ENCODE measurements at regions not wholly inside any gene's neighbourhood (a gene's known extent, or its start where the extent isn't known, plus 50 kb on each side); places are given as distances from the start of the nearest gene placed in this dataset.
"Not testable (repeated sequence)": the region's sequence is repeated elsewhere in the genome, so short reads cannot be mapped to it uniquely, and the experiment has no call there.

DNA sequence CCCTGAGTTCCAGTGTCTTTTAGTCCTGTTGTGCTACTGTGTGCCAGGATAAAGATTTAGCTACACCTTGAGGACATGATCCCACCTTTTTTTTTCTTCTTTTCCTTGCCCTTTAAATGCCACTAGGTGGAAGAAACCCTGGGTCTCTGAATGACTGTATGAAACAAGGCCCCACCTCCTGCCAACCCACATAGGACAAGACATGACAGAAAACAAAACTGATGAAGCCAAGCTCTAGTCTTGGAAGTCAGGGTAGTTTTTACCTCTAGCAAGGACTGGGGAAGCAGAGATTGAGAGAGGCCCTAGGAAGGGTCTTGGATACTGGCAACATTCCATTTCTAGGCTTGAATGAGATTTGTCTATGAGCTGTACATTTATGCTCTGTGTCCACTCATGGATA, 410.7 kb downstream of the MIAT start:
- TF ChIP-seq POLR2AphosphoS5 (IDR thresholded peaks at IDR 0.05; ENCODE audit: insufficient read depth in 1 of 2, low read depth in 1 of 2) = no peak
- TF ChIP-seq, protein P1, sequence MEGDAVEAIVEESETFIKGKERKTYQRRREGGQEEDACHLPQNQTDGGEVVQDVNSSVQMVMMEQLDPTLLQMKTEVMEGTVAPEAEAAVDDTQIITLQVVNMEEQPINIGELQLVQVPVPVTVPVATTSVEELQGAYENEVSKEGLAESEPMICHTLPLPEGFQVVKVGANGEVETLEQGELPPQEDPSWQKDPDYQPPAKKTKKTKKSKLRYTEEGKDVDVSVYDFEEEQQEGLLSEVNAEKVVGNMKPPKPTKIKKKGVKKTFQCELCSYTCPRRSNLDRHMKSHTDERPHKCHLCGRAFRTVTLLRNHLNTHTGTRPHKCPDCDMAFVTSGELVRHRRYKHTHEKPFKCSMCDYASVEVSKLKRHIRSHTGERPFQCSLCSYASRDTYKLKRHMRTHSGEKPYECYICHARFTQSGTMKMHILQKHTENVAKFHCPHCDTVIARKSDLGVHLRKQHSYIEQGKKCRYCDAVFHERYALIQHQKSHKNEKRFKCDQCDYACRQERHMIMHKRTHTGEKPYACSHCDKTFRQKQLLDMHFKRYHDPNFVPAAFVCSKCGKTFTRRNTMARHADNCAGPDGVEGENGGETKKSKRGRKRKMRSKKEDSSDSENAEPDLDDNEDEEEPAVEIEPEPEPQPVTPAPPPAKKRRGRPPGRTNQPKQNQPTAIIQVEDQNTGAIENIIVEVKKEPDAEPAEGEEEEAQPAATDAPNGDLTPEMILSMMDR (IDR thresholded peaks at IDR 0.05) = no peak
- TF ChIP-seq POLR2A (IDR thresholded peaks at IDR 0.05) = no peak
- no peaks in the 10 kb centered on the region for H3K9me3 ChIP-seq
- no peaks in the 10 kb centered on the region for H3K27me3 ChIP-seq
- intact Hi-C loops (cut with DNase I) = no loop called here
- H3K4me3 ChIP-seq = no peak overlapping the region
- no peaks in the 10 kb centered on the region for H3K36me3 ChIP-seq
- no peaks in the 10 kb centered on the region for H3K4me1 ChIP-seq
- DNase-seq (ENCODE audit: extremely low spot score in 2 of 2) = no peak
- no peak overlapping the region for H3K27ac ChIP-seq

DNA sequence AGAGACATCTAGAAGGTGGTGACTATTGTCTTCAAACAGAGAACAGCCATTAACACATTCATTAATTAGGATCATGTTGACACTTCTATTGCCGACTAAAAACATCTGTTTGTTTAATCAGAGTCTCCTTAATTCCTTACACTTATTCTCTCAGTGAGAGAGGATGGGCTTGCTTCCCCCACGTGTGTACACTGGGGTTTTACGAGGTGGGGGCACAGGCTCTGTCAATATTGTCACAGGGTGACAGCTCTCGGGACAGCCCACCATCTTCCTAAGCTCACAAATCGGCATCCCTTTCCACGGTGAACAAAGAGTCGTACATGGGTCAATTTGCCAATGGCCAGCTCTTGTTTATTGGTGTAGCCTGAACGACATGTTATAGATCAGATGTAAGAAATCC, 413.2 kb downstream of the MIAT start:
- no peaks in the 10 kb centered on the region for H3K36me3 ChIP-seq
- intact Hi-C loops (cut with DNase I) = no loop called here
- TF ChIP-seq POLR2A (IDR thresholded peaks at IDR 0.05) (no peak), POLR2AphosphoS5 (IDR thresholded peaks at IDR 0.05; ENCODE audit: insufficient read depth in 1 of 2, low read depth in 1 of 2) (no peak)
- TF ChIP-seq, protein P1 (IDR thresholded peaks at IDR 0.05) = no peak
- no peaks in the 10 kb centered on the region for H3K4me1 ChIP-seq
- DNase-seq (ENCODE audit: extremely low spot score in 2 of 2) = no peak
- no peaks in the 10 kb centered on the region for H3K9me3 ChIP-seq
- H3K27ac ChIP-seq = no peak overlapping the region
- no peaks in the 10 kb centered on the region for H3K27me3 ChIP-seq
- H3K4me3 ChIP-seq = no peak overlapping the region

GRCh38 chr22:27073601-27074425, 416.4 kb downstream of the MIAT start:
- intact Hi-C loops (cut with DNase I) = no loop called here

GRCh38 chr22:27075028-27075678, 417.8 kb downstream of the MIAT start:
- Histone ChIP-seq H3K4me1 (no peaks in the 10 kb centered on the region), H3K27me3 (no peaks in the 10 kb centered on the region), H3K4me3 (no peak overlapping the region), H3K27ac (no peak overlapping the region), H3K9me3 (no peaks in the 10 kb centered on the region), H3K36me3 (no peaks in the 10 kb centered on the region)
- no peak for DNase-seq (ENCODE audit: extremely low spot score in 2 of 2)
- TF ChIP-seq POLR2A (IDR thresholded peaks at IDR 0.05) (no peak), POLR2AphosphoS5 (IDR thresholded peaks at IDR 0.05; ENCODE audit: insufficient read depth in 1 of 2, low read depth in 1 of 2) (no peak)
- TF ChIP-seq, protein P1 (IDR thresholded peaks at IDR 0.05) = no peak
- intact Hi-C loops (cut with DNase I) = no loop called here

More at GRCh38 chr22:27073601-27074425, 416.4 kb downstream of the MIAT start:
- TF ChIP-seq, protein P1 (IDR thresholded peaks at IDR 0.05) = no peak
- no peak for TF ChIP-seq POLR2AphosphoS5 (IDR thresholded peaks at IDR 0.05; ENCODE audit: insufficient read depth in 1 of 2, low read depth in 1 of 2)
- Histone ChIP-seq H3K27ac (no peak overlapping the region), H3K36me3 (no peaks in the 10 kb centered on the region), H3K27me3 (no peaks in the 10 kb centered on the region), H3K4me3 (no peak overlapping the region), H3K9me3 (no peaks in the 10 kb centered on the region), H3K4me1 (no peaks in the 10 kb centered on the region)
- no peak for DNase-seq (ENCODE audit: extremely low spot score in 2 of 2)

DNA sequence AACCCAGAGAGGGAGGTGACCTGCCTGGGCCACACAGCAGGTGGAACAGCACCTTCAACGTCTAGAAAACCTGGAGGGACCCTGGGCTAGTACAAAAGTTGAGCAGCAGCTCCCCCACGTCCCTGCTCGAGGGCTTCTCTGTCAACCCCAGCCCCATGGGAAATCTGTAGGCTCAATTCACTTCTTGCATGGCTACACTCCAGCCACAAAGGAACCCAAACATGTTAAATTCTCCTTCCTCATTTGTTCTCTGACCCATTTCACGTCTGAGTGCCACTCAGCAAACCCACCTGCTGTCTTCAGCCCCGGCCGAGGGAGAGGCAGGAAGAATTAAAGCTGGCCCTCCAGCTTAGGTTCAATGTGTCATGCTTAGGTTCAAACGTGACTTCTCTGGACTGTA, 418.5 kb downstream of the MIAT start:
- Histone ChIP-seq H3K4me1 (no peaks in the 10 kb centered on the region), H3K27ac (no peak overlapping the region), H3K27me3 (no peaks in the 10 kb centered on the region), H3K9me3 (no peaks in the 10 kb centered on the region), H3K4me3 (no peak overlapping the region), H3K36me3 (no peaks in the 10 kb centered on the region)
- TF ChIP-seq POLR2AphosphoS5 (IDR thresholded peaks at IDR 0.05; ENCODE audit: insufficient read depth in 1 of 2, low read depth in 1 of 2) (no peak), POLR2A (IDR thresholded peaks at IDR 0.05) (no peak)
- TF ChIP-seq, protein P1 (IDR thresholded peaks at IDR 0.05) = no peak
- intact Hi-C loops (cut with DNase I) = no loop called here
- no peak for DNase-seq (ENCODE audit: extremely low spot score in 2 of 2)

DNA sequence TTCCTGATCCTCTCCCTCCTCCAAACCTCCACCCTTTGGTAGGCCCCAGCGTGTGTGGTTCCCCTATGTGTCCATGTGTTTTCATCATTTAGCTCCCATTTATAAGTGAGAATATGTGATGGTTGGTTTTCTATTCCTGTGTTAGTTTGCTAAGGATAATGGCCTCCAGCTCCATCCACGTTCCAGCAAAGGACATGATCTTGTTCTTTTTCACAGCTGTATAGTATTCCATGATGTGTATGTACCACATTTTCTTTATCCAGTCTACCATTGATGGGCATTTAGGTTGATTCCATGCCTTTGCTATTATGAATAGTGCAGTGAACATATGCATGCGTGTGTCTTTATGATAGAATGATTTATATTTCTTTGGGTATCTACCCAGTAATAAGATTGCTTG, 420.7 kb downstream of the MIAT start:
- H3K9me3 ChIP-seq; DNase-seq (ENCODE audit: extremely low spot score in 2 of 2); H3K36me3 ChIP-seq; H3K27me3 ChIP-seq; intact Hi-C loops (cut with DNase I); H3K4me3 ChIP-seq; H3K27ac ChIP-seq; H3K4me1 ChIP-seq: not testable (repeated sequence)

Measured in vagina (tissue), 2 donors.